Right atrium auricular region (tissue), 2 donors: ENCODE measurements at regions not wholly inside any gene's neighbourhood (a gene's known extent, or its start where the extent isn't known, plus 50 kb on each side); places are given as distances from the start of the nearest gene placed in this dataset.

Experiments
- DNase-seq: peaks from one replicate; pipeline ENCODE4 v3.0.0-alpha.2; 2019; ENCODE audit warnings: low spot score
- H3K27ac ChIP-seq, 2 donors: fragments of 200-600 bp; sonication (generic); 1 replicate in 1 of 2; 2 replicates in 1 of 2; pipeline ENCODE4 v1.5.1; 2016 to 2019
- H3K27me3 ChIP-seq, 2 donors: fragments of 200-600 bp; sonication (generic); one replicate each; pipeline versions ENCODE4 v1.5.1 to v1.6.0; 2017 to 2019
- H3K36me3 ChIP-seq: fragments of 200-600 bp; sonication (generic); one replicate; pipeline ENCODE4 v1.5.1; 2016
- H3K4me1 ChIP-seq, 2 donors: fragments of 200-600 bp; sonication (generic); one replicate each; pipeline versions ENCODE4 v1.5.1 to v1.6.0; 2017 to 2019
- H3K4me3 ChIP-seq, 2 donors: fragments of 200-600 bp; sonication (generic); 1 replicate in 1 of 2; 2 replicates in 1 of 2; pipeline ENCODE4 v1.5.1; 2017 to 2019; ENCODE audit warnings: mild to moderate bottlenecking in 1 of 2, moderate library complexity in 1 of 2
- H3K9me3 ChIP-seq, 2 donors: fragments of 200-600 bp; sonication (generic); one replicate each; pipeline ENCODE4 v1.5.1; 2019
- TF ChIP-seq, protein P1 (sequence below), 2 donors: fragments of 200-600 bp; sonication (generic); IDR thresholded peaks; one replicate each; pipeline ENCODE4 v1.5.1; 2019; ENCODE audit warnings: antibody characterized with exemption in 2 of 2

GRCh38 chr3:102226463-102226862, 208.4 kb upstream of the ZPLD1 start:
- no peaks in the 10 kb centered on the region for H3K4me1 ChIP-seq
- H3K27ac ChIP-seq: no peak overlapping the region
- TF ChIP-seq, protein P1, sequence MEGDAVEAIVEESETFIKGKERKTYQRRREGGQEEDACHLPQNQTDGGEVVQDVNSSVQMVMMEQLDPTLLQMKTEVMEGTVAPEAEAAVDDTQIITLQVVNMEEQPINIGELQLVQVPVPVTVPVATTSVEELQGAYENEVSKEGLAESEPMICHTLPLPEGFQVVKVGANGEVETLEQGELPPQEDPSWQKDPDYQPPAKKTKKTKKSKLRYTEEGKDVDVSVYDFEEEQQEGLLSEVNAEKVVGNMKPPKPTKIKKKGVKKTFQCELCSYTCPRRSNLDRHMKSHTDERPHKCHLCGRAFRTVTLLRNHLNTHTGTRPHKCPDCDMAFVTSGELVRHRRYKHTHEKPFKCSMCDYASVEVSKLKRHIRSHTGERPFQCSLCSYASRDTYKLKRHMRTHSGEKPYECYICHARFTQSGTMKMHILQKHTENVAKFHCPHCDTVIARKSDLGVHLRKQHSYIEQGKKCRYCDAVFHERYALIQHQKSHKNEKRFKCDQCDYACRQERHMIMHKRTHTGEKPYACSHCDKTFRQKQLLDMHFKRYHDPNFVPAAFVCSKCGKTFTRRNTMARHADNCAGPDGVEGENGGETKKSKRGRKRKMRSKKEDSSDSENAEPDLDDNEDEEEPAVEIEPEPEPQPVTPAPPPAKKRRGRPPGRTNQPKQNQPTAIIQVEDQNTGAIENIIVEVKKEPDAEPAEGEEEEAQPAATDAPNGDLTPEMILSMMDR (IDR thresholded peaks at IDR 0.05): no peak
- DNase-seq: no peak
- no peaks in the 10 kb centered on the region for H3K36me3 ChIP-seq
- H3K4me3 ChIP-seq: no peak overlapping the region
- H3K9me3 ChIP-seq: no peaks in the 10 kb centered on the region
- H3K27me3 ChIP-seq: no peaks in the 10 kb centered on the region

DNA sequence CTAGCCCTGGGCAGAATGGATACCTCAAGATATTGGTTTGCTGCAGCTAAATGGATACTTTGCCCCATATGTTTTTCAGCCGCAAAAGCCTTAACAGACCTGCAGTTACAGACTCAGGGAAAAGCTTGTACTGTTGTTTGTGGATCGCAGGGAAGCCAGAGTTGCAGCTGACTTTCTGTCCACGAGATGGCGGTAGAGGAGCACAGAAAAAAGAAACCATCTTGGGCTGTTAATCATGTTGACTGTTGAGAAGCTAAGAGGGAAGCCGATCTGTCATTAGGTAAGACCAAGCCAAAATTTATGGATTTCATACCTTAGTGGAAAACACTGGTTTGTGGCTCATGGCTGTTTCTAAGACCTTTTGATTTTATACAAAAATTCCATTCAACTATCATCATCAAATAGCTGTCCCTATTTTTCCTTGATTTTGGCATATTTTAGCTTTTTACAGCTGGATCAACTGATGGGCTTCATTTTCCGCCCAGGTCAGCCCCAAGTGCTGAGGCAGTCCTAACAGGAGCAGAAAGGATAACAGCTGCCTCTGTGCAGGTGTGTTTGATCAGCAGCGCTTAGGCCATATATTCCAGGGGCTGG, 205.7 kb upstream of the ZPLD1 start:
- TF ChIP-seq, protein P1 (IDR thresholded peaks at IDR 0.05): peak; percentile 92 to 94
- Histone ChIP-seq H3K36me3 (no peaks in the 10 kb centered on the region), H3K4me1 (no peaks in the 10 kb centered on the region), H3K27me3 (no peaks in the 10 kb centered on the region), H3K4me3 (no peak overlapping the region), H3K27ac (no peak overlapping the region), H3K9me3 (no peaks in the 10 kb centered on the region)
- DNase-seq: peak; percentile 89

- no peak for DNase-seq
- H3K36me3 ChIP-seq: no peaks in the 10 kb centered on the region
- H3K27me3 ChIP-seq: no peaks in the 10 kb centered on the region
- no peak overlapping the region for H3K4me3 ChIP-seq
- no peaks in the 10 kb centered on the region for H3K9me3 ChIP-seq
- TF ChIP-seq, protein P1 (IDR thresholded peaks at IDR 0.05): no peak
- no peaks in the 10 kb centered on the region for H3K4me1 ChIP-seq
- H3K27ac ChIP-seq: no peak overlapping the region
These were observed 204.8 kb upstream of the ZPLD1 start for GRCh38 chr3:102230057-102230456.

- Histone ChIP-seq H3K9me3 (no peaks in the 10 kb centered on the region), H3K4me1 (no peaks in the 10 kb centered on the region), H3K4me3 (no peak overlapping the region), H3K27ac (no peak overlapping the region), H3K36me3 (no peaks in the 10 kb centered on the region), H3K27me3 (no peaks in the 10 kb centered on the region)
- TF ChIP-seq, protein P1 (IDR thresholded peaks at IDR 0.05): no peak
- DNase-seq: no peak
These were observed 200.9 kb upstream of the ZPLD1 start for GRCh38 chr3:102233881-102234280.

DNA sequence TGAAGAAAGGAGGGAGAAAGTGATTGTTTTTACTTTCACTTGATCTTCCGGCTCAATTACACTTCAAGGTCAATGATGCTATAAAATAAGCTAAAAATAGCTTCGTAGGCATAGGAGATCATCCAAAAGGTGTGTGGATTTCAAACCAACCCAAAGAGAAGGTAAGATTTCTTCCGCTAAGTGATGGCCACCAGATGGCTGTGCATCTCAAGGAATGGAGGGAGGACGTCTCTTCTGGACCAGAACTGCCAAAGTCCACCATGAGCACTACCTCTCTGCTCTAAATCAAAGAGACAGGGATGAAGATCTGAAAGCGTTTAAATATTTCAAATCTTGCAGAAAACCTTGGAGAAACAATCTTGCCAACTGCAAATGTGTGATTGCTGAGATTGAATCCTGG, 199.1 kb upstream of the ZPLD1 start:
- Histone ChIP-seq H3K36me3 (no peaks in the 10 kb centered on the region), H3K27me3 (no peaks in the 10 kb centered on the region)
- TF ChIP-seq, protein P1 (IDR thresholded peaks at IDR 0.05): peak in 1 of 2 donors; percentile 32

DNA sequence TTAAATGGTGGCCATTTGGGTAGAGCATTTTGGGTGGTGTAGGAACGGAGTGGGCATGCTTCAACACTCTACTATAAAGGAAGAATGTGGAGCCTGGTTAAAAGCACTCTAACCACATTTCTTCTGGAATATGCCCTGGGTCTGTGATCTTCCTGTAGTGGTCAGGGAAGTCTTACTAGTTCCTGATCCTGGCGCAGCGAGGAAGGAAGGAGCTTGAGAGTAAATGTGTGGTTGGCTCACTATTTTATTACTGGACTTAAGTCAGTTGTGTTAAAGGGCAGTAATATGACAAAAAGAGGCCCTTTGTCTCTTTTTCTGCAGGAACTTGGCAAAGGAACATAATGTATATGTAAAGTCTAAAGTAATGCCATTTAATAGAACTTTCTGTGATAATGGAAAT, 197.6 kb upstream of the ZPLD1 start:
- TF ChIP-seq, protein P1 (IDR thresholded peaks at IDR 0.05): no peak

More for the DNA sequence above, 199.1 kb upstream of the ZPLD1 start:
- Histone ChIP-seq H3K9me3 (no peaks in the 10 kb centered on the region), H3K4me3 (no peak overlapping the region), H3K27ac (no peak overlapping the region), H3K4me1 (no peaks in the 10 kb centered on the region)
- DNase-seq: no peak

More for the DNA sequence above, 197.6 kb upstream of the ZPLD1 start:
- H3K27me3 ChIP-seq: no peaks in the 10 kb centered on the region
- H3K27ac ChIP-seq: no peak overlapping the region
- no peak overlapping the region for H3K4me3 ChIP-seq
- DNase-seq: no peak
- H3K9me3 ChIP-seq: no peaks in the 10 kb centered on the region
- H3K36me3 ChIP-seq: no peaks in the 10 kb centered on the region
- no peaks in the 10 kb centered on the region for H3K4me1 ChIP-seq
